ENCODE measurements at regions not wholly inside any gene's neighbourhood (a gene's known extent, or its start where the extent isn't known, plus 50 kb on each side); places are given as distances from the start of the nearest gene placed in this dataset.

GRCh38 chr18:22499421-22499820 is 81.7 kb upstream of the CTAGE1 start:
- Histone ChIP-seq H3K4me1 (ENCODE audit: control insufficient read depth in 1 of 2, insufficient read depth in 2 of 2, low read length in 2 of 2) (peaks cover 2 to 5% of the 10 kb centered on the region in 2 donors), H3K27me3 (ENCODE audit: control insufficient read depth in 1 of 2, insufficient read depth in 2 of 2, low read length in 2 of 2) (no peaks in the 10 kb centered on the region), H3K4me3 (ENCODE audit: low read depth in 1 of 2, low read length in 2 of 2) (no peak overlapping the region), H3K36me3 (ENCODE audit: control insufficient read depth in 1 of 2, insufficient read depth in 2 of 2, low read length in 2 of 2) (no peaks in the 10 kb centered on the region), H3K9me3 (ENCODE audit: control insufficient read depth in 1 of 2, low read length in 2 of 2) (peaks cover 3 to 7% of the 10 kb centered on the region in 2 donors), H3K27ac (ENCODE audit: low read depth, low read length) (no peak overlapping the region), H3K9ac (ENCODE audit: low read depth in 1 of 2, low read length in 2 of 2) (no peak overlapping the region)

- Histone ChIP-seq H3K27ac (ENCODE audit: low read depth, low read length) (no peak overlapping the region), H3K9me3 (ENCODE audit: control insufficient read depth in 1 of 2, low read length in 2 of 2) (no peaks in the 10 kb centered on the region), H3K4me3 (ENCODE audit: low read depth in 1 of 2, low read length in 2 of 2) (no peak overlapping the region), H3K4me1 (ENCODE audit: control insufficient read depth in 1 of 2, insufficient read depth in 2 of 2, low read length in 2 of 2) (peaks cover 7 to 10% of the 10 kb centered on the region in 2 donors), H3K27me3 (ENCODE audit: control insufficient read depth in 1 of 2, insufficient read depth in 2 of 2, low read length in 2 of 2) (no peaks in the 10 kb centered on the region), H3K9ac (ENCODE audit: low read depth in 1 of 2, low read length in 2 of 2) (no peak overlapping the region), H3K36me3 (ENCODE audit: control insufficient read depth in 1 of 2, insufficient read depth in 2 of 2, low read length in 2 of 2) (no peaks in the 10 kb centered on the region)
These were observed 86.1 kb upstream of the CTAGE1 start for GRCh38 chr18:22503803-22504202.

DNA sequence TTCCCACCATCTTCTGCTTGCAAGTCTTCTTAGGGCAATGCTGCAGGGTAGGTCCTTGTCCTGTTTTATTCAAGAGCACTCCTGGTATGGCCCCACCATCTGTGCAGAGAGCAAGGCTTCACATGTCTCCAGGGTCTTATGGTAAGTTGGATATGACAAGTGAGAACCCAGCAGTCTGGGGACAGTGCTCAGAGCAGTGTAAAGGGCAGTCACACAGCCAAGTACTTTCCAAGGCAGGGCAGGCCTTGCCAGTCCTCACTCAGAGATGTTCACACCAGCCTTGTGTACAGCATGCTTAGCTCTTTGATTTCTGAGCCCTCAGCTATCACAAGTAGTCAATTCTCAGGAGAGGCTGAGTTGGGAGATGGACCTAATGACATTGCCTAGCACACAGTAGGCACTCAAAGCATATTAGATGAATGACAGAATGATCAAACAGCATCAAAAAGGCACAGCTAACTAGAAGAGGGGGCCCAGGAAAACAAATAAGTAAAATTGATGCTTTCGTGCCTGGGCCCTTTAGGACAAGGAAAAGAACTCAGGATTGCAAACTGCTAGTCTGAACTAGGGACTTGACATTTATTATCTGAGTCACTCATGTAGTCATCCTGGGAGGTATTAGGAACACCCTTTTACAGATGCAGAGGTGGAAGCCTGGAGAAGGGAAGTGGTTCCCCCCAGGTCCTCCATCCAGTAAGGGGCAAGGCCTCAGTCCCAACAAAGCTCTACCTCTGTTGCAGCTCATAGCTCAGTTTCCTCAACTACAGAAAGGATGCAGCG is 86.7 kb upstream of the CTAGE1 start:
- H3K27me3 ChIP-seq (ENCODE audit: control insufficient read depth in 1 of 2, insufficient read depth in 2 of 2, low read length in 2 of 2), result no peaks in the 10 kb centered on the region
- H3K4me1 ChIP-seq (ENCODE audit: control insufficient read depth in 1 of 2, insufficient read depth in 2 of 2, low read length in 2 of 2), result peaks cover 7 to 10% of the 10 kb centered on the region in 2 donors
- H3K4me3 ChIP-seq (ENCODE audit: low read depth in 1 of 2, low read length in 2 of 2), result no peak overlapping the region
- no peak overlapping the region for H3K27ac ChIP-seq (ENCODE audit: low read depth, low read length)
- no peaks in the 10 kb centered on the region for H3K36me3 ChIP-seq (ENCODE audit: control insufficient read depth in 1 of 2, insufficient read depth in 2 of 2, low read length in 2 of 2)
- H3K9me3 ChIP-seq (ENCODE audit: control insufficient read depth in 1 of 2, low read length in 2 of 2), result no peaks in the 10 kb centered on the region
- H3K9ac ChIP-seq (ENCODE audit: low read depth in 1 of 2, low read length in 2 of 2), result no peak overlapping the region

- H3K4me3 ChIP-seq (ENCODE audit: low read depth in 1 of 2, low read length in 2 of 2), result no peak overlapping the region
- H3K27ac ChIP-seq (ENCODE audit: low read depth, low read length), result no peak overlapping the region
- H3K9me3 ChIP-seq (ENCODE audit: control insufficient read depth in 1 of 2, low read length in 2 of 2), result no peaks in the 10 kb centered on the region
These were observed 87.5 kb upstream of the CTAGE1 start for GRCh38 chr18:22505141-22505591.

GRCh38 chr18:22507055-22507454 is 89.3 kb upstream of the CTAGE1 start:
- H3K9me3 ChIP-seq (ENCODE audit: control insufficient read depth in 1 of 2, low read length in 2 of 2), result no peaks in the 10 kb centered on the region
- H3K27ac ChIP-seq (ENCODE audit: low read depth, low read length), result no peak overlapping the region
- H3K4me3 ChIP-seq (ENCODE audit: low read depth in 1 of 2, low read length in 2 of 2), result no peak overlapping the region
- H3K36me3 ChIP-seq (ENCODE audit: control insufficient read depth in 1 of 2, insufficient read depth in 2 of 2, low read length in 2 of 2), result no peaks in the 10 kb centered on the region
- peaks cover 7 to 10% of the 10 kb centered on the region in 2 donors for H3K4me1 ChIP-seq (ENCODE audit: control insufficient read depth in 1 of 2, insufficient read depth in 2 of 2, low read length in 2 of 2)
- H3K27me3 ChIP-seq (ENCODE audit: control insufficient read depth in 1 of 2, insufficient read depth in 2 of 2, low read length in 2 of 2), result no peaks in the 10 kb centered on the region
- H3K9ac ChIP-seq (ENCODE audit: low read depth in 1 of 2, low read length in 2 of 2), result no peak overlapping the region

More at GRCh38 chr18:22505141-22505591, 87.5 kb upstream of the CTAGE1 start:
- H3K27me3 ChIP-seq (ENCODE audit: control insufficient read depth in 1 of 2, insufficient read depth in 2 of 2, low read length in 2 of 2), result no peaks in the 10 kb centered on the region
- H3K4me1 ChIP-seq (ENCODE audit: control insufficient read depth in 1 of 2, insufficient read depth in 2 of 2, low read length in 2 of 2), result peaks cover 7 to 10% of the 10 kb centered on the region in 2 donors
- no peak overlapping the region for H3K9ac ChIP-seq (ENCODE audit: low read depth in 1 of 2, low read length in 2 of 2)
- no peaks in the 10 kb centered on the region for H3K36me3 ChIP-seq (ENCODE audit: control insufficient read depth in 1 of 2, insufficient read depth in 2 of 2, low read length in 2 of 2)

DNA sequence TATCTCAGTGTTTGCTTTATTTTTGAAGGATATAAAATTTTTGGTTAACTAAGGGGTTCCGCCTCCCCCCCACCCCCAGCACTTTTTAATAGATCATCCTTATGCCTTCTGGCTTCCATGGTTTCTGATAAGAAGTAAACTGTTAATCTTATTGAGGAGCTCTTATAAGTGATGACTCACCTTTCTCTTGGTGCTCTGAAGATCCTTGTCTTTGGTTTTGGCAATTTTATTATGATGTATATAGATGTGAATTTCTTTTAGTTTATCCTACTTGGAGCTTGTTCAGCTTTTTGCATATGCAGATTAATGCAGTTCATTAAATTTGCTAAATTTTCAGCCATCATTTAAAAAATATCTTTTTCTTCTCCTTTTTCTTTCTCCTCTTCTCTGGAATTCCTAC is 91.7 kb upstream of the CTAGE1 start:
- peaks cover 2 to 10% of the 10 kb centered on the region in 2 donors for H3K4me1 ChIP-seq (ENCODE audit: control insufficient read depth in 1 of 2, insufficient read depth in 2 of 2, low read length in 2 of 2)
- no peak overlapping the region for H3K27ac ChIP-seq (ENCODE audit: low read depth, low read length)
- H3K9me3 ChIP-seq (ENCODE audit: control insufficient read depth in 1 of 2, low read length in 2 of 2), result no peaks in the 10 kb centered on the region
- no peak overlapping the region for H3K4me3 ChIP-seq (ENCODE audit: low read depth in 1 of 2, low read length in 2 of 2)
- no peaks in the 10 kb centered on the region for H3K36me3 ChIP-seq (ENCODE audit: control insufficient read depth in 1 of 2, insufficient read depth in 2 of 2, low read length in 2 of 2)
- no peak overlapping the region for H3K9ac ChIP-seq (ENCODE audit: low read depth in 1 of 2, low read length in 2 of 2)
- no peaks in the 10 kb centered on the region for H3K27me3 ChIP-seq (ENCODE audit: control insufficient read depth in 1 of 2, insufficient read depth in 2 of 2, low read length in 2 of 2)

- Histone ChIP-seq H3K9ac (ENCODE audit: low read depth in 1 of 2, low read length in 2 of 2) (no peak overlapping the region), H3K9me3 (ENCODE audit: control insufficient read depth in 1 of 2, low read length in 2 of 2) (no peaks in the 10 kb centered on the region), H3K4me1 (ENCODE audit: control insufficient read depth in 1 of 2, insufficient read depth in 2 of 2, low read length in 2 of 2) (no peaks in the 10 kb centered on the region), H3K36me3 (ENCODE audit: control insufficient read depth in 1 of 2, insufficient read depth in 2 of 2, low read length in 2 of 2) (no peaks in the 10 kb centered on the region), H3K27ac (ENCODE audit: low read depth, low read length) (no peak overlapping the region), H3K27me3 (ENCODE audit: control insufficient read depth in 1 of 2, insufficient read depth in 2 of 2, low read length in 2 of 2) (no peaks in the 10 kb centered on the region), H3K4me3 (ENCODE audit: low read depth in 1 of 2, low read length in 2 of 2) (no peak overlapping the region)
These were observed 93.0 kb upstream of the CTAGE1 start for GRCh38 chr18:22510697-22511096.

DNA sequence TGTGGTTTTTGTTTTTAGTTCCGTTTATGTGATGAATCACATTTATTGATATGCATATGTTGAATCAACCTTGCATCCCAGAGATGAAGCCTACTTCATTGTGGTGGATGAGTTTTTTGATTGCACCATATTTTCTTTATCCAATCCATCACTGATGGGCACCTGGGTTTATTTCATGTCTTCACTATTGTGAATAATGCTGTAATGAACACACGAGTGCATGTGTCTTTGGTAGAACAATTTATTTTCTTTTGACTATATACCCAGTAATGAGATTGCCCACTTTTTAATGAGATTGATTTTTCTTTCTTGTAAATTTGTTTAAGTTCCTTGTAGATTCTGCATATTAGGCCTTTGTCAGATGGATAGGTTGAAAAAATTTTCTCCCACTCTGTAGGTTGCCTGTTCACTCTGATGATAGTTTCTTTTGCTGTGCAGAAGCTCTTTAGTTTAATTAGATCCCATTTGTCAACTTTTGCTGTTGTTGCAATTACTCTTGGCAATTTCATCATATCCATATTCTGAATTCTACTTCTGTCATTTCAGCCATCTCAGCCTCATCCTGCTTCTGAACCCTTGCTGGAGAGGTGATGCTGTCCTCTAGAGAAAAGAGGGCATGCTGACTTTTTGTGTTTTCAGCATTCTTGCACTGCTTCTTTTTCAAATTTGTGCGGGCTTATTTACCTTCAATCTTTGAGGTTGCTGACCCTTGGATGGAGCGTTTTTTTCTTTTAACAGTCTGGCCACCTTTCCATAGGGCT is 96.2 kb upstream of the CTAGE1 start:
- no peaks in the 10 kb centered on the region for H3K36me3 ChIP-seq (ENCODE audit: control insufficient read depth in 1 of 2, insufficient read depth in 2 of 2, low read length in 2 of 2)

DNA sequence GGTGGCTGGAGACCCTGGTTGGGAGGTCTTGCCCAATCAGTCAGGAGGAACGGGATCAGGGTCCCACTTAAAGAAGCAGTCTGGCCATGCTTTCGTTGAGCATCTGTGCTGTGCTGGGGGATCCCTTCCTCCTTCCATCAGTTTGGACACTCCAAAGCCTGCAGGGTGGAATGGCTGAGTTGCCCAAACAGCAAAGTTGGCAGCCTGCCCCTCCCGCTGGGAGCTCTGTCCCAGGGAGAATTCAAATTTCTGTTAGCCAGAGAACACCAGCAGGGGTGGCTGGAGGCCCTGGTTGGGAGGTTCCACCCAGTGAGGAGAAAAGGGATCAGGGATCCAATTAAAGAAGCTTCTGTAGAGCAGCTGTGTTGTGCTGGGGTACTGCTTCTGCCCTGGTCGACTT is 96.9 kb upstream of the CTAGE1 start:
- Histone ChIP-seq H3K36me3 (ENCODE audit: control insufficient read depth in 1 of 2, insufficient read depth in 2 of 2, low read length in 2 of 2) (no peaks in the 10 kb centered on the region), H3K4me3 (ENCODE audit: low read depth in 1 of 2, low read length in 2 of 2) (no peak overlapping the region), H3K27me3 (ENCODE audit: control insufficient read depth in 1 of 2, insufficient read depth in 2 of 2, low read length in 2 of 2) (no peaks in the 10 kb centered on the region), H3K9ac (ENCODE audit: low read depth in 1 of 2, low read length in 2 of 2) (no peak overlapping the region), H3K9me3 (ENCODE audit: control insufficient read depth in 1 of 2, low read length in 2 of 2) (no peaks in the 10 kb centered on the region), H3K27ac (ENCODE audit: low read depth, low read length) (no peak overlapping the region), H3K4me1 (ENCODE audit: control insufficient read depth in 1 of 2, insufficient read depth in 2 of 2, low read length in 2 of 2) (no peaks in the 10 kb centered on the region)

More for the DNA sequence above, 96.2 kb upstream of the CTAGE1 start:
- Histone ChIP-seq H3K27me3 (ENCODE audit: control insufficient read depth in 1 of 2, insufficient read depth in 2 of 2, low read length in 2 of 2) (no peaks in the 10 kb centered on the region), H3K9ac (ENCODE audit: low read depth in 1 of 2, low read length in 2 of 2) (no peak overlapping the region), H3K4me1 (ENCODE audit: control insufficient read depth in 1 of 2, insufficient read depth in 2 of 2, low read length in 2 of 2) (no peaks in the 10 kb centered on the region), H3K27ac (ENCODE audit: low read depth, low read length) (no peak overlapping the region), H3K9me3 (ENCODE audit: control insufficient read depth in 1 of 2, low read length in 2 of 2) (no peaks in the 10 kb centered on the region), H3K4me3 (ENCODE audit: low read depth in 1 of 2, low read length in 2 of 2) (no peak overlapping the region)

DNA sequence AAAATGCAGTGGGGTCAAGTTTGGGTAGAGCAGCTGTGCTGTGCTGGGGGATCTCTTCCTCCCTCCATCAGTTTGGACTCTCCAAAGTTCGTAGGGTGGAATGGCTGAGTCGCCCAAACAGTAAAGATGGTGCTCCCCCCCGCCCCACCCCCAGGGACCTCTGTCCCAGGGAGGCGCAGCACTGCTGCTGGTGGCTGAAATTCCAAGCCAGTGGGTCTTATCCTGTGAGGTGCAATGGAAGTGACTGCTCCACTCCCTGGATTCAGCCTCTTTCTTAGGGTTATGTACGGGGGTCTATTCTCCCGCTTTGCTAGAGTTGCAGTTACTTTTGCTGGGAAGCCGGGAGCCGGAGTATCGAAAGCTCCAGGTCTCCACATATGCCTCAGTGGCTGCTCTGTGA is 97.5 kb upstream of the CTAGE1 start:
- Histone ChIP-seq H3K36me3 (ENCODE audit: control insufficient read depth in 1 of 2, insufficient read depth in 2 of 2, low read length in 2 of 2) (no peaks in the 10 kb centered on the region), H3K9me3 (ENCODE audit: control insufficient read depth in 1 of 2, low read length in 2 of 2) (no peaks in the 10 kb centered on the region), H3K9ac (ENCODE audit: low read depth in 1 of 2, low read length in 2 of 2) (no peak overlapping the region), H3K27ac (ENCODE audit: low read depth, low read length) (no peak overlapping the region), H3K4me1 (ENCODE audit: control insufficient read depth in 1 of 2, insufficient read depth in 2 of 2, low read length in 2 of 2) (no peaks in the 10 kb centered on the region), H3K4me3 (ENCODE audit: low read depth in 1 of 2, low read length in 2 of 2) (no peak overlapping the region), H3K27me3 (ENCODE audit: control insufficient read depth in 1 of 2, insufficient read depth in 2 of 2, low read length in 2 of 2) (no peaks in the 10 kb centered on the region)
